Muscle of leg (tissue), 3 donors: ENCODE measurements at regions not wholly inside any gene's neighbourhood (a gene's known extent, or its start where the extent isn't known, plus 50 kb on each side); places are given as distances from the start of the nearest gene placed in this dataset.
"Not testable (repeated sequence)": the region's sequence is repeated elsewhere in the genome, so short reads cannot be mapped to it uniquely, and the experiment has no call there.

ENCODE experiments used
- DNase-seq: peaks from one replicate; pipeline ENCODE4 v3.0.0; 2013
- H3K27ac ChIP-seq: one replicate; pipeline ENCODE4 v1.5.1; 2013; ENCODE audit warnings: mild to moderate bottlenecking, low read length, control low read depth
- H3K27me3 ChIP-seq: one replicate; pipeline ENCODE4 v1.6.1; 2013; ENCODE audit warnings: low read length; ENCODE audit not compliant: control insufficient read depth, insufficient read depth
- H3K36me3 ChIP-seq: one replicate; pipeline ENCODE4 v1.6.1; 2013; ENCODE audit warnings: low read length; ENCODE audit not compliant: control insufficient read depth, insufficient read depth
- H3K4me1 ChIP-seq: one replicate; pipeline ENCODE4 v1.6.1; 2013; ENCODE audit warnings: low read length; ENCODE audit not compliant: control insufficient read depth, insufficient read depth
- H3K4me3 ChIP-seq: one replicate; pipeline ENCODE4 v1.5.1; 2013; ENCODE audit warnings: low read length, control low read depth
- H3K9me3 ChIP-seq: replicated peaks from 2 replicates; pipeline ENCODE4 v1.6.1; 2013; ENCODE audit warnings: low read depth, low read length; ENCODE audit not compliant: control insufficient read depth
- WGBS: methylation state at CpG from one replicate; pipeline ENCODE4 v1.1.5; 2013; ENCODE audit warnings: missing lambda C conversion rate; ENCODE audit not compliant: insufficient coverage; 5-methylcytosine and 5-hydroxymethylcytosine counted together

DNA sequence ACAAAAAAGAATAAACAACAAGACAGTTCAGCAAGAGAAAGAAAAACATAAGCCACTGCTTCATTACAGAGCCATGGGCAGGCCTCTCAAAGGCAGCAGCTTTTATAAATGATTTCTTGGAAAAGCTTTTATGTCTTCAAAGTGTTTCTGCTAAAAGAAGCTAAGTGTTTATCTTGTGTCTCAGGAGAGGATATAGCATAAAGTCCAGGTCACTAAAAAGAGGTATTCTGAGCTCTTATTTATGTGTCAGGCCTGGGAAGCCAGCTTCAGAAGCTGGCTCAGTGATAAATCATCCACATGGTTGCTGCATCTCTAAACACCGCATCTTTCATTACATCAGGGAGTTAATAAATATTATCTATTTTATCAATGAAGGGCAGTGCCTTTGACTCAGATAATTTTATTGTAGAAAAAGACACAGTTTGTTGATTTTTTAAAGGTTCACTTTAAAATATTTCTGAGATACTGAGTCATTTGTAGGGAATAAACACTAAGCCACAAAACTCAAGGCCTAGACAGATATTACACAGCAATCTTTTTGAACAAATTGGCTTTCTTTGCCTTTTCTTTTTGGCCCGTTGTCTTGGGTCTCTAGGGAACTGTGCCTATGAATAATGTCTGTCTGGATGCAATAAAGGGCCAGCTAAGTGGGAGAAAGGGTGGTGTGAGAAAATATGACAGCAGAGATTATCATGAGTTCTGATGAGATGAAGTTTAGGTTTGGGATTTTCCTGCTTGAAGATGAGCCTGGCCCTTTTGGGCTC lies 1086.6 kb downstream of the UQCRFS1 start:
- H3K27ac ChIP-seq, result no peak overlapping the region
- no CpG with 5 or more reads among the region's 2 CpGs for WGBS
- no peak for DNase-seq

DNA sequence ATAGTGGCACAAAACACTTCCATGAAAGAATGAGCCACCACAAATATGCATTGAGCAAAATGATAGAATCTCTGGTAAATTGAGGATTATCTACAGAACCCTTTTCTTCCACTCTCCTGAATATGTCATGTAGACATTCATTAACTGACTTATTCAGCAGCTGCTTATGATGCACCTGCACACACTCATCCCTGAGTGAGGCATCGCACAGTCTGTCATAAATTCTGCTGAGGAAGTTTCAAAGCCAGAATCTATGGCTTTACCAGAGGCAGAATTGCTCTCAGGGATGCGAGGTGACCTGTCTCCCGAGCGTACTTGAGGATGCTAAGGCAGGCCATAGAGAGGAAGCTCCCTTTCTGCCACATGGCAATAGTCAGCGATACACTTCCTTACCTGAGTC lies 1090.2 kb downstream of the UQCRFS1 start:
- no peaks in the 10 kb centered on the region for H3K9me3 ChIP-seq
- no peak overlapping the region for H3K27ac ChIP-seq
- H3K27me3 ChIP-seq, result no peaks in the 10 kb centered on the region
- H3K4me3 ChIP-seq, result no peak overlapping the region
- 37% methylated on average over 2 of the region's 5 CpGs for WGBS
- no peaks in the 10 kb centered on the region for H3K36me3 ChIP-seq
- H3K4me1 ChIP-seq, result no peaks in the 10 kb centered on the region
- DNase-seq, result no peak

More for the DNA sequence above, 1086.6 kb downstream of the UQCRFS1 start:
- H3K9me3 ChIP-seq, result no peaks in the 10 kb centered on the region
- no peak overlapping the region for H3K4me3 ChIP-seq
- H3K36me3 ChIP-seq, result no peaks in the 10 kb centered on the region
- H3K4me1 ChIP-seq, result no peaks in the 10 kb centered on the region
- H3K27me3 ChIP-seq, result no peaks in the 10 kb centered on the region

DNA sequence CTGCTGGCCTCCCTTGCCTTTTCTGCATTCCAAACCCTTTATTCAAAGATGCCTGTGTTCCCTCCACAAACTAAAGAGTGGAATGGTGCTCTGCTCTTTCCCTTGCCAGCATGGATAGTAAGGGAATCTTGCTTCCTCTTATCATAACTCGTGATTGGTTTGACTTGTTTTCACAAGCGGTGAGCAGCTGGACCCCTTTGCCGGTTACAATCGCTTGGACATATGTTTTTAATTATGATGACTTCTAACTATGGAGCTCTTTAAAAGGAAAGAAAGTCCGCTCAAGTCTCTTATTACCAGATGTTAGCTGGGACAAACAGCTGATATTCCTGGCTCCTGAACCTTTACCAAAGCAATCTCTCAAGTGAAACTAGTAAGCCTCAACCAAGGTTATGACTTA lies 1094.7 kb downstream of the UQCRFS1 start:
- Histone ChIP-seq H3K27me3 (no peaks in the 10 kb centered on the region), H3K4me3 (no peak overlapping the region), H3K4me1 (no peaks in the 10 kb centered on the region), H3K36me3 (no peaks in the 10 kb centered on the region), H3K27ac (no peak overlapping the region), H3K9me3 (no peaks in the 10 kb centered on the region)
- WGBS, result no CpG with 5 or more reads among the region's 5 CpGs
- peak; percentile 21 for DNase-seq

DNA sequence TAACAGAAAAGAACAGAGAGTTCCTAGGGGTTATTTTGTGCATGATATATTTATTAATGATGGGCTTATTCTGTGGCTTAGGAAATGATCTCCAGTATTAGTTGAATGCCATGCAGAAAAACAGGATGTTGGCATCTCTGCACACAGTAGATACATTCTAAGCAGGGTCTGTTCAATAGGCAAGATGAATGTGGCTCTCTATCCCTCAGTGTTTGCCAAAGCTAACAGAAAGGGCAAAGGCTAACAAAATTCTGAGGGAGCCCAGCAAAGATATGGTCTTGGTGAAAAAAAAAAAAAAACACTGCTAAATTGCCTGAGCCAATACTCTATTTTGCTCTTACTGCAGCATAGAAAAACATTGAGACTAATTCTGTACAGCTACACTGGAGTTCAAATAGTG lies 1095.8 kb downstream of the UQCRFS1 start:
- no peaks in the 10 kb centered on the region for H3K9me3 ChIP-seq
- H3K36me3 ChIP-seq, result no peaks in the 10 kb centered on the region
- H3K27me3 ChIP-seq, result no peaks in the 10 kb centered on the region
- H3K27ac ChIP-seq, result no peak overlapping the region
- H3K4me3 ChIP-seq, result no peak overlapping the region
- DNase-seq, result peak; percentile 7
- H3K4me1 ChIP-seq, result no peaks in the 10 kb centered on the region

DNA sequence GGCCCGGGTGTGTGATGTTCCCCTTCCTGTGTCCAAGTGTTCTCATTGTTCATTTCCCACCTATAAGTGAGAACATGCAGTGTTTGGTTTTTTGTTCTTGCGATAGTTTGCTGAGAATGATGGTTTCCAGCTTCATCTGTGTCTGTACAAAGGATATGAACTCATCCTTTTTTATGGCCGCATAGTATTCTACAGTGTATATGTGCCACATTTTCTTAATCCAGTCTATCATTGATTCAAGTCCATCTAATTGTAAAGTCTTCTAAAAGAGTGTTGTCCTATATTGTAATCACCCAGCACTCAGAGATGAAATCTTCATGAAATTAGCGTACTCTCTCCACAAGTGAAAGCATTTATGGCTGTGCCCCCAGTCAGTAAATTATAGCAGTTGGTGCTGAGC lies 1096.6 kb downstream of the UQCRFS1 start:
- H3K9me3 ChIP-seq, H3K27me3 ChIP-seq, H3K27ac ChIP-seq, H3K4me1 ChIP-seq, H3K36me3 ChIP-seq, H3K4me3 ChIP-seq, DNase-seq: not testable (repeated sequence)
- WGBS, result 100% methylated on average over 1 of the region's 4 CpGs

DNA sequence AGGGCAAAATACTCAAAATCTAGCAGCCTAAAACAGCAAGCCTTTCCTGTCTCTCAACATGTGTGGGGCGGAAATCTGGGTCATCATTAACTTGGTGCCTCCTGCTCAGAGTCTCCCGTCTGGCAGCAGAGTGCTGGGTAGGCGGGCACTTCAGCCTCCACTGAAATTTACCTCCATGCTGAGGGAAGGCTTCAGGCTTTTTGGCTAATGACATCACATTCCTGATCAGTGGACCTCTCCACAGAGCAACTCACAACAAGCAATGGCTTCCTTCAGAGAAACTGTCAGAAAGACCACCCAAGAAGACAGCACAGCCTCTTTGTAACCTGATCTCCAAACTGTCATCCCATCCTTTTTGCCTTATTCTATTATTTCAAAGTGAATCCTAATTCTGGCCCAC lies 1109.0 kb downstream of the UQCRFS1 start:
- 59% methylated on average over 2 of the region's 3 CpGs for WGBS
- H3K27ac ChIP-seq, result no peak overlapping the region
- H3K4me1 ChIP-seq, result no peaks in the 10 kb centered on the region
- no peaks in the 10 kb centered on the region for H3K9me3 ChIP-seq
- DNase-seq, result peak; percentile 3
- H3K36me3 ChIP-seq, result no peaks in the 10 kb centered on the region
- H3K4me3 ChIP-seq, result no peak overlapping the region
- H3K27me3 ChIP-seq, result no peaks in the 10 kb centered on the region

DNA sequence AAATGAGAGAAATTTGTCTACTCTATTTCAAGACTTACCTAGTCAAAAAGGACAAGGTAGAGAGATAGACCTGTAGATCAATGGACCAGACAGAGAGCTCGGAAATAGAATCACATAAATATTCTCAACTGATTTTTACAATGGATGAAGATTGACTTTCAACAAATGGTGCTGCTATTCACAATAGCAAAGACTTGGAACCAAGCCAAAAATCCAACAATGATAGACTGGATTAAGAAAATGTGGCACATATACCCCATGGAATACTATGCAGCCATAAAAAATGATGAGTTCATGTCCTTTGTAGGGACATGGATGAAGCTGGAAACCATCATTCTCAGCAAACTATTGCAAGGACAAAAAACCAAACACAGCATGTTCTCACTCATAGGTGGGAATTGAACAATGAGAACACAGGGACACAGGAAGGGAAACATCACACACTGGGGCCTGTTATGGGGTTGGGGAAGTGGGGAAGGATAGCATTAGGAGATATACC lies 1128.2 kb downstream of the UQCRFS1 start:
- H3K36me3 ChIP-seq, result not testable (repeated sequence)
- WGBS, result no CpG with 5 or more reads among the region's 1 CpG

DNA sequence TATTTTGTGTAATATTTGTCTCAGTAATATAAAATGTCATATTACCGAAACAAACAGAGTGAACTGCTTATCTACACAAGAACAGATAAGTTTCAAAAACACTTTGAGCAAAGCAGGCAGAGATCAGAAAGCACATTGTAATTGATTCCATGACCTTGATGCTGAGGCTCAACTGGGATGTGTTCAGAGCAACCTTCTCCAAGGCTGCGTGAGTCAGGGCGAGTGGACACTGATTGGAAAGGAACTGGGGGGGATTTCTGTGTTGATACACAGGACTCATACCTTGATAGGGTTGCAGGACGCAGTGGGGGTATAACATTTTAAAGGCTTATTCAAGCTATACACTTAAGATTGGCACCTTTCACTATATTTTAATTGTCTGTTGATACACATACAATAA lies 1136.3 kb downstream of the UQCRFS1 start:
- Histone ChIP-seq H3K27ac (no peak overlapping the region), H3K27me3 (no peaks in the 10 kb centered on the region), H3K9me3 (no peaks in the 10 kb centered on the region), H3K36me3 (no peaks in the 10 kb centered on the region), H3K4me1 (no peaks in the 10 kb centered on the region), H3K4me3 (no peak overlapping the region)
- WGBS, result no CpG with 5 or more reads among the region's 4 CpGs
- DNase-seq, result no peak

More for the DNA sequence above, 1128.2 kb downstream of the UQCRFS1 start:
- not testable (repeated sequence) for H3K27ac ChIP-seq, H3K4me3 ChIP-seq, H3K9me3 ChIP-seq, H3K4me1 ChIP-seq, H3K27me3 ChIP-seq, DNase-seq

DNA sequence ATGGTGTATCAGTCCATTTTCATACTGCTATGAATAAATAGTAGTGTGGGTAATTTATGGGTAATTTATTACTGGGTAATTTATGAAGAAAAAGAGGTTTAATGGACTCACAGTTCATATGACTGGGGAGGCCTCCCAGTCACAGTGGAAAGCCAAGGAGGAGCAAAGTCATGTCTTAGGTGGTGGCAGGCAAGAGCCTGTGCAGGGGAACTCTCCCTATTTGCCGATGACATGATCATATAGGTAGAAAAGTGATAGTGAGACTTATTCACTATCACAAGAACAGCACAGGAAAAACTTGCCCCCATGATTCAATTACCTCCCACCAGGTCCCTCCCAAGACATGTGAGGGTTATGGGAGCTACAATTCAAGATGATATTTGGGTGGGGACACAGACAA lies 1137.7 kb downstream of the UQCRFS1 start:
- WGBS, result no CpG with 5 or more reads among the region's 1 CpG

DNA sequence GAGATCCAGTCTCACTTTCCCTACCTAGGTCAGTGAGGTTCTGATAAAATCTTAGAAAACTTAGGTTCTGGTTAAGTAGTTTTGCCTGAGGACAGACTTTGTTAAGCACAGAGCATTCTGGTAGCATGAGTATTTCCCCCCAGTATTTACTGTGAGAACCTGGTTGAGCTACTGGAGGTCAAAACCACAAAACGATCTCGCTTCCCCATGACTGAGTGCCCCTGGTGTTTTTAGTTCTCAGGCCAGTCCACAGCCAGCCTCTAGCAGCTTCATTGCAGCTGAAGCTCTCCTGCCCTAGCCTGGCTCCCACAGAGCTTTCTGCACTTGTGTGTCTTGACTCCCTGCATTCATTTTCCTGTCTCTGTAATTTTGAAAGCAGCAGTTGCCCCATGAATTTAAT lies 1138.2 kb downstream of the UQCRFS1 start:
- Histone ChIP-seq H3K27me3 (no peaks in the 10 kb centered on the region), H3K36me3 (no peaks in the 10 kb centered on the region), H3K4me3 (no peak overlapping the region), H3K27ac (no peak overlapping the region), H3K9me3 (no peaks in the 10 kb centered on the region), H3K4me1 (no peaks in the 10 kb centered on the region)
- no peak for DNase-seq
- WGBS, result 84% methylated on average over 2 of the region's 2 CpGs

More for the DNA sequence above, 1137.7 kb downstream of the UQCRFS1 start:
- H3K9me3 ChIP-seq, result no peaks in the 10 kb centered on the region
- no peak for DNase-seq
- no peaks in the 10 kb centered on the region for H3K27me3 ChIP-seq
- H3K27ac ChIP-seq, result no peak overlapping the region
- no peaks in the 10 kb centered on the region for H3K36me3 ChIP-seq
- no peaks in the 10 kb centered on the region for H3K4me1 ChIP-seq
- no peak overlapping the region for H3K4me3 ChIP-seq

DNA sequence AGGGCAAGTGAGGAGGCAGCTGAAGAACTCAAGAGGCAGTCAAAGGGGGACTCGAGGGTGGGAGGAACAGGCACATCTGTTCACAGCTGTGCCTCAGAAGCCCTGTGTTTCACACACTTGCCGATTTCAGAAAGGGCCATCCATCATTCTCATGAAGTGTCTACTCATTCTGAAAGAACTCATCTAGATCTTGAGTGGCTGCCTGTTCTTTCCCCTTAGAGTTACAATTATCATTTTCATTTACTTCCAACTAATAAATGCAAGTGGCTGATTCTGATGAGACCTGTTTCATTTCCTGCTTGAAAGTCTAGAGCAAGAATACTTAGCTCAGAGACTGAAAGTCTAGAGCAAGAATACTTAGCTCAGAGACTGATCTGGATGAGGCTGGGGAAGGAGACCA lies 1145.1 kb downstream of the UQCRFS1 start:
- DNase-seq, result no peak
- Histone ChIP-seq H3K4me1 (no peaks in the 10 kb centered on the region), H3K27me3 (no peaks in the 10 kb centered on the region), H3K36me3 (no peaks in the 10 kb centered on the region), H3K4me3 (no peak overlapping the region), H3K9me3 (no peaks in the 10 kb centered on the region), H3K27ac (no peak overlapping the region)
- 17% methylated on average over 1 of the region's 2 CpGs for WGBS
